ENCODE measurements at regions not wholly inside any gene's neighbourhood (a gene's known extent, or its start where the extent isn't known, plus 50 kb on each side); places are given as distances from the start of the nearest gene placed in this dataset.

DNA sequence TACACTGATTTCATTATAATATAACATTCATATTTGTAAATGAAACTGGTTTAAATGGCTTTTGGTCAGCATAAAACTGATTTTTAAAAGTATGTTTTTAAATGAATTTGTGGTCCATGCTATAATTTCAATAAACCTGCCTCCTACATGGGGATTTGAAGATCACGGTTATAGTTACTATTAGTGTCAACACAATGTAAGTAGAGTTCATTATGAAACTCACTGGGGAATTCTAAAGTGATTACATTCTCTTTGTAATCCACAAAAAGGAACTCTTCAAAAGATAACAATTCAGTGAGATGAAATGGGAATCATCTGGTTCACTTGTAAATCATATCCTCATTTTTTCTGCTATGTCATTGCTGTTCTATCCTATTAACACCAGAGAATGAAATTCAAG is 204.5 kb upstream of the G2E3 start:
- TF ChIP-seq, protein P1, sequence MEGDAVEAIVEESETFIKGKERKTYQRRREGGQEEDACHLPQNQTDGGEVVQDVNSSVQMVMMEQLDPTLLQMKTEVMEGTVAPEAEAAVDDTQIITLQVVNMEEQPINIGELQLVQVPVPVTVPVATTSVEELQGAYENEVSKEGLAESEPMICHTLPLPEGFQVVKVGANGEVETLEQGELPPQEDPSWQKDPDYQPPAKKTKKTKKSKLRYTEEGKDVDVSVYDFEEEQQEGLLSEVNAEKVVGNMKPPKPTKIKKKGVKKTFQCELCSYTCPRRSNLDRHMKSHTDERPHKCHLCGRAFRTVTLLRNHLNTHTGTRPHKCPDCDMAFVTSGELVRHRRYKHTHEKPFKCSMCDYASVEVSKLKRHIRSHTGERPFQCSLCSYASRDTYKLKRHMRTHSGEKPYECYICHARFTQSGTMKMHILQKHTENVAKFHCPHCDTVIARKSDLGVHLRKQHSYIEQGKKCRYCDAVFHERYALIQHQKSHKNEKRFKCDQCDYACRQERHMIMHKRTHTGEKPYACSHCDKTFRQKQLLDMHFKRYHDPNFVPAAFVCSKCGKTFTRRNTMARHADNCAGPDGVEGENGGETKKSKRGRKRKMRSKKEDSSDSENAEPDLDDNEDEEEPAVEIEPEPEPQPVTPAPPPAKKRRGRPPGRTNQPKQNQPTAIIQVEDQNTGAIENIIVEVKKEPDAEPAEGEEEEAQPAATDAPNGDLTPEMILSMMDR (IDR thresholded peaks at IDR 0.05), result no peak
- no peak for TF ChIP-seq POLR2A (IDR thresholded peaks at IDR 0.05)
